ENCODE measurements at regions not wholly inside any gene's neighbourhood (a gene's known extent, or its start where the extent isn't known, plus 50 kb on each side); places are given as distances from the start of the nearest gene placed in this dataset.

DNA sequence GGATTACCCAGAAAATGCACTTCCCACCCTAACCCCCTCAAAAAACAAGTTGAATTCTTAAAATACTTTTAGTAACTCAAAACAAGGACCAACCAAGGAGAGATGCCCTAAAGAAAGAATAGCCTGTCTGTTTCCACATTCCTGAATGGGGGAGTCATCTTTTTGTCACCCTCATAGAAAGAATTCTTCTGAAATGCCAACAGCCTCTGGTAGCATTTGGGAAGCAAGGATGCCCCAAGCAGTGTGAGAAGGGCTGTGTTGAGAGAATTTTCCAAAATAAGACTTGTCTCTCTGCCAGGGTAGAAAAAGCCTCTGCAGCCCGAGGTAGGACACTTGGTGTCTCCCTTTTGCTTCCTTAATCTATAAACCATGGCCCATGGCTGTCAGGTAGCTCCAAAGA lies 173.1 kb upstream of the VCX3A start:
- Histone ChIP-seq H3K27me3 (replicated peaks in 1 of 4; ENCODE audit: control extremely low read depth in 1 of 4, control insufficient read depth in 3 of 4, insufficient read depth in 4 of 4, low read length in 3 of 4) (no peaks in the 10 kb centered on the region), H3K4me1 (ENCODE audit: control insufficient read depth in 2 of 2, insufficient read depth in 2 of 2, low read length in 2 of 2) (no peaks in the 10 kb centered on the region), H3K36me3 (replicated peaks in 1 of 2; ENCODE audit: control extremely low read depth in 1 of 2, control insufficient read depth in 1 of 2, extremely low read depth in 1 of 2, insufficient read depth in 2 of 2, low read length in 1 of 2) (no peaks in the 10 kb centered on the region), H3K9me3 (ENCODE audit: control extremely low read depth in 1 of 3, control insufficient read depth in 2 of 3, insufficient read depth in 1 of 3, low read length in 2 of 3) (no peaks in the 10 kb centered on the region), H2AFZ (ENCODE audit: insufficient read depth, low read depth, low read length, poor library complexity, severe bottlenecking) (no peak overlapping the region), H3K79me2 (ENCODE audit: control insufficient read depth, insufficient read depth, low read length) (no peaks in the 10 kb centered on the region), H3K4me2 (replicated peaks; ENCODE audit: low read depth, low read length, poor library complexity, severe bottlenecking) (no peak overlapping the region), H3K9ac (ENCODE audit: low read length) (no peak overlapping the region), H4K20me1 (ENCODE audit: control insufficient read depth, insufficient read depth, low read length, poor library complexity, severe bottlenecking) (no peaks in the 10 kb centered on the region), H3K4me3 (ENCODE audit: control extremely low read depth in 1 of 5, extremely low read depth in 1 of 5, insufficient read depth in 1 of 5, low read depth in 2 of 5, low read length in 4 of 5) (no peak overlapping the region), H3K27ac (ENCODE audit: low read length in 2 of 2) (no peak overlapping the region)
- POLR2A ChIA-PET = no interaction called here
- Mint-ChIP-seq H3K27me3 (no peaks in the 10 kb centered on the region), H3K4me1 (no peaks in the 10 kb centered on the region), H3K9me3 (ENCODE audit: insufficient read depth) (no peaks in the 10 kb centered on the region), H3K27ac (no peak overlapping the region), H3K4me3 (no peak overlapping the region)
- CTCF ChIA-PET = no interaction called here
- TF ChIP-seq CTCF (IDR thresholded peaks at IDR 0.05) (no peak), EZH2 (IDR thresholded peaks at IDR 0.05; ENCODE audit: borderline replicate concordance, insufficient read depth, low read depth, low read length, poor library complexity, severe bottlenecking) (no peak)
- DNase-seq = no peak
- WGBS (ENCODE audit: insufficient coverage) = no CpG with 5 or more reads among the region's 1 CpG
- no peak for ATAC-seq (ENCODE audit: low read depth)
- intact Hi-C loops (cut with micrococcal nuclease) = no loop called here

GRCh38 chrX:6707497-6707896 lies 172.6 kb upstream of the VCX3A start:
- Histone ChIP-seq H3K27ac (ENCODE audit: low read length in 2 of 2) (no peak overlapping the region), H2AFZ (ENCODE audit: insufficient read depth, low read depth, low read length, poor library complexity, severe bottlenecking) (no peak overlapping the region), H3K79me2 (ENCODE audit: control insufficient read depth, insufficient read depth, low read length) (no peaks in the 10 kb centered on the region), H3K4me3 (ENCODE audit: control extremely low read depth in 1 of 5, extremely low read depth in 1 of 5, insufficient read depth in 1 of 5, low read depth in 2 of 5, low read length in 4 of 5) (no peak overlapping the region), H3K36me3 (replicated peaks in 1 of 2; ENCODE audit: control extremely low read depth in 1 of 2, control insufficient read depth in 1 of 2, extremely low read depth in 1 of 2, insufficient read depth in 2 of 2, low read length in 1 of 2) (no peaks in the 10 kb centered on the region), H4K20me1 (ENCODE audit: control insufficient read depth, insufficient read depth, low read length, poor library complexity, severe bottlenecking) (no peaks in the 10 kb centered on the region), H3K9ac (ENCODE audit: low read length) (no peak overlapping the region), H3K9me3 (ENCODE audit: control extremely low read depth in 1 of 3, control insufficient read depth in 2 of 3, insufficient read depth in 1 of 3, low read length in 2 of 3) (no peaks in the 10 kb centered on the region), H3K27me3 (replicated peaks in 1 of 4; ENCODE audit: control extremely low read depth in 1 of 4, control insufficient read depth in 3 of 4, insufficient read depth in 4 of 4, low read length in 3 of 4) (no peaks in the 10 kb centered on the region), H3K4me1 (ENCODE audit: control insufficient read depth in 2 of 2, insufficient read depth in 2 of 2, low read length in 2 of 2) (no peaks in the 10 kb centered on the region), H3K4me2 (replicated peaks; ENCODE audit: low read depth, low read length, poor library complexity, severe bottlenecking) (no peak overlapping the region)
- TF ChIP-seq EZH2 (IDR thresholded peaks at IDR 0.05; ENCODE audit: borderline replicate concordance, insufficient read depth, low read depth, low read length, poor library complexity, severe bottlenecking) = no peak
- no peak for TF ChIP-seq CTCF (IDR thresholded peaks at IDR 0.05)
- Mint-ChIP-seq H3K27ac (no peak overlapping the region), H3K9me3 (ENCODE audit: insufficient read depth) (no peaks in the 10 kb centered on the region), H3K4me1 (no peaks in the 10 kb centered on the region), H3K4me3 (no peak overlapping the region), H3K27me3 (no peaks in the 10 kb centered on the region)
- ATAC-seq (ENCODE audit: low read depth) = no peak
- DNase-seq = no peak
- 90% methylated on average over 2 of the region's 6 CpGs for WGBS (ENCODE audit: insufficient coverage)
- ChIA-PET POLR2A (no interaction called here), CTCF (no interaction called here)
- intact Hi-C loops (cut with micrococcal nuclease) = no loop called here

All from B cell (primary cell).